ENCODE measurements at regions not wholly inside any gene's neighbourhood (a gene's known extent, or its start where the extent isn't known, plus 50 kb on each side); places are given as distances from the start of the nearest gene placed in this dataset.

GRCh38 chr13:76826527-76826926 lies 59.7 kb downstream of the KCTD12 start:
- TF ChIP-seq CTCF (optimal IDR thresholded peaks at IDR 0.05 in 1 of 3, IDR thresholded peaks at IDR 0.05 in 1 of 3, conservative IDR thresholded peaks at IDR 0.05 in 1 of 3; ENCODE audit: extremely low read depth in 1 of 3, insufficient read depth in 2 of 3, low read length in 3 of 3) = no peak
- no peak for TF ChIP-seq EZH2 (IDR thresholded peaks at IDR 0.05; ENCODE audit: low read length)
